Gastrocnemius medialis (tissue), 4 donors: ENCODE measurements at regions not wholly inside any gene's neighbourhood (a gene's known extent, or its start where the extent isn't known, plus 50 kb on each side); places are given as distances from the start of the nearest gene placed in this dataset.

Experiments used
- POLR2A ChIP-seq, 2 donors: fragments of 450-650 bp; IDR thresholded peaks; one replicate each; pipeline ENCODE4 v1.6.1; 2017; ENCODE audit warnings: antibody characterized with exemption in 2 of 2, mild to moderate bottlenecking in 2 of 2, moderate library complexity in 2 of 2
- TF ChIP-seq, protein P1 (sequence below), 5 experiments: fragments of 450-650 bp in 3 of 5; fragments of 200-600 bp in 2 of 5; sonication (generic) in 2 of 5; IDR thresholded peaks in 4 of 5; conservative IDR thresholded peaks in 1 of 5; 1 replicate in 4 of 5; 2 replicates in 1 of 5; pipeline ENCODE4 v1.5.1; 2016 to 2019; ENCODE audit warnings: antibody characterized with exemption in 5 of 5, mild to moderate bottlenecking in 3 of 5, moderate library complexity in 3 of 5

- TF ChIP-seq POLR2A (IDR thresholded peaks at IDR 0.05), result no peak
- TF ChIP-seq, protein P1, sequence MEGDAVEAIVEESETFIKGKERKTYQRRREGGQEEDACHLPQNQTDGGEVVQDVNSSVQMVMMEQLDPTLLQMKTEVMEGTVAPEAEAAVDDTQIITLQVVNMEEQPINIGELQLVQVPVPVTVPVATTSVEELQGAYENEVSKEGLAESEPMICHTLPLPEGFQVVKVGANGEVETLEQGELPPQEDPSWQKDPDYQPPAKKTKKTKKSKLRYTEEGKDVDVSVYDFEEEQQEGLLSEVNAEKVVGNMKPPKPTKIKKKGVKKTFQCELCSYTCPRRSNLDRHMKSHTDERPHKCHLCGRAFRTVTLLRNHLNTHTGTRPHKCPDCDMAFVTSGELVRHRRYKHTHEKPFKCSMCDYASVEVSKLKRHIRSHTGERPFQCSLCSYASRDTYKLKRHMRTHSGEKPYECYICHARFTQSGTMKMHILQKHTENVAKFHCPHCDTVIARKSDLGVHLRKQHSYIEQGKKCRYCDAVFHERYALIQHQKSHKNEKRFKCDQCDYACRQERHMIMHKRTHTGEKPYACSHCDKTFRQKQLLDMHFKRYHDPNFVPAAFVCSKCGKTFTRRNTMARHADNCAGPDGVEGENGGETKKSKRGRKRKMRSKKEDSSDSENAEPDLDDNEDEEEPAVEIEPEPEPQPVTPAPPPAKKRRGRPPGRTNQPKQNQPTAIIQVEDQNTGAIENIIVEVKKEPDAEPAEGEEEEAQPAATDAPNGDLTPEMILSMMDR (IDR thresholded peaks at IDR 0.05 in 4 of 5, conservative IDR thresholded peaks at IDR 0.05 in 1 of 5), result no peak
These were observed 79.5 kb upstream of the PALMD start for GRCh38 chr1:99566290-99567021.
